Iris pigment epithelial cell (primary cell): ENCODE measurements at regions not wholly inside any gene's neighbourhood (a gene's known extent, or its start where the extent isn't known, plus 50 kb on each side); places are given as distances from the start of the nearest gene placed in this dataset.

Source experiments
- DNase-seq: peaks from one replicate; pipeline ENCODE4 v3.0.0-alpha.2; 2011; ENCODE audit warnings: low read depth

GRCh38 chr11:110928391-110928790 lies 216.2 kb upstream of the ARHGAP20 start:
- no peak for DNase-seq

DNA sequence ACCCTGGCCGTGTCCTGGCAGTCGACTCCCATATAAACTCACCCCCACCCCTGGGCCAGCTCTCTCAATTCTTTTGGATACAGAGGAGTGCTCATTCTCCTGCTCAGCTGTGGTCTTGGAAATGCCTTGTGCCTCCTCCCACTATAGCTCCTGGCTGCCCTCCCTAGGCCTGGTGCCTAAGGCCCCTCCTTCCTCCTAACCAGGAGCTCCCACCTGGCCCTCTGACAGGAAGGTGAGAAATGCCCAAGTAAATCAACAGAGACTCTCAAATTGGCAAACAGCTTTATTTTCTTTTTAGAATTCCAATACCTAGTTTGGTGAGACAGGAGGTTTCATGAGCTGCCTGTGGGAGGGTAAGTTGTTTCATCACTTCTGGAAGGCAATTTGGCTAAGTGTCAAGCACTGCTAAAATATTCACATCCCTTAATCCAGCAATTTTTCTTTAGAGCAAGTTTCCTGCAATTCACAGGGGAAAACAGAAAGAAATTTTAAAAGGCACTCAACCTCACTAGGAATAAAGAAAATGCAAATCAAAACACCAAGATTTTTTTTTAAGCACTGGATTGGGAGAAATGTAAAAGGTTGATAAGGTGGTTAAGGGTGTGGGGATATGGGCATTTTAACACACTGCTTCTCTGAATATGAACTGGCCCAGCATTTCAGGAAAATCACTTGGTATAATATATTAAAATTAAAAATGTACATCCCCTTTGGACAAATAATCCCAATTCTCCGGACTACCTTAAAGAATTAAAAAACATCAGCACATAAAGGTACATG lies 209.7 kb upstream of the ARHGAP20 start:
- DNase-seq = peak; percentile 69

DNA sequence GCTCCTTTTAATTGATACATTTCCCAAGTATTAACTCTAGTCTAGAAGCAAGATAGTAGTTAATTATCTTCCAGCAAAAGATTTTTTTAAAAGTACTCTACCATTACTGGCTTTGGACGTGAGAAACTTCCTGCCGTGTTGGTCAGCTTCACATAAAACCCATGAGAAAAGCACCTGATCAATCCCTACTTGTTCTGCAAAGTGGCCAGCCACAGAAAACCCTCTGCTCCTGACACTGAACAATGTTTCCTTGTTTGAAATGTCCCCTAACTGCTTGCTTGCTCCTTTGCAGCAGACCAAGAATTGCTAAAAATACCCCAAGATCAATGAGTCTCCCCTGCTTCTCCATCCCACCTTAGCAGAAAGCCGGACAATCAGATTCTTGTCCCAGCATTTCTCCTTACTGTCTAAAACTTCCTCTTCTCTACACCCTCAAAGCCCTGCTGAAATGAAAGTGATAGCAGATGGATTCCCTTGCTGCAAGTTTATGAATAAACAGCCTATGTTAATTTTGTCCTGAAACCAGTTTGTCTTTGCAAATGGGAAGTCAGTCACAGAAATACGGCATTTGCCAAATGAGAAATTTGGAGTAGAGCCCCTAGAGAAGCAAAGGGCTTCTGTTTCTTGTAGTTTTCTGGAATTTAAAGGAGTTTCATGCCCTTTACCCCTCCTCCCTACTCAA lies 207.1 kb upstream of the ARHGAP20 start:
- DNase-seq = no peak

DNA sequence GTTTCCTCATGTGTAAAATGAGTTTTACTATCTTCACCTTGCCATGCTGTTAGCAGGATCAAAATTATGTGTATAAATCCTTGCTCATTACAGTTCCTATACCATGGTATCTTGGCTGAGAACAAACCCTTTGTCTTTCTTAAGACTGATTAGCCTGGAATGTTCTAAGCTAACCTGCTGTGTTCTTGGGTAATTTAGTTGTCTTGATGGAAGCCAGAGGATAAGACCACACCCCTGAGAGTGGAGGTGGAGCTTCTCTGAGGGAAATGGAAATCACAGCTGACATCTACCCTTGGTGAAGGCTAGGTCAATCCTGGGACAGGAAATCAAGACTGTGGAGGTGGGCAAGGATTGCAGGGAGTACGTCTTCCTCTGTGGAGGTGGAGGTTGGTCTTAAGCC lies 206.1 kb upstream of the ARHGAP20 start:
- DNase-seq = no peak

GRCh38 chr11:110912437-110912836 lies 200.2 kb upstream of the ARHGAP20 start:
- no peak for DNase-seq

- DNase-seq = no peak
These were observed 198.1 kb upstream of the ARHGAP20 start for GRCh38 chr11:110910384-110910783.

DNA sequence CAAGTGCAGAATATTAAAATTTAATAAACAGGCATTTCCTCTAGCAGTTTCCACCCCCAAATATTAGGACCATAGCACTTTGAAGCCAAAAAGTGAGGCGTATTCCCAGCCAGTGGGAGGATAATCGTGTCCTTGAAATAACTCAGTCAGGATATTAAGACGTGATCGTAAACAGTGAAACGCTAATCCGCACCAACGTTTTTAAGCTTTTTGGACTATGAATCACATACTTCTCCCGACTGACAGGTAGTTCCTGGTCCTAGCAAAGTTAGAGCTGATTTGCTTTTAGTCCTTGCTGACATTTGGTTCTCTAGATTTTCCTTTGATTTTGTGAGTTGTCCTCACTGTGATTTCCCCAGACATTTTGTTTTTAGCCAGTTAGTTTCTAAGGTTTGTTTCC lies 197.1 kb upstream of the ARHGAP20 start:
- peak; percentile 89 for DNase-seq

GRCh38 chr11:110908401-110909105 lies 196.3 kb upstream of the ARHGAP20 start:
- peak; percentile 99 for DNase-seq

DNA sequence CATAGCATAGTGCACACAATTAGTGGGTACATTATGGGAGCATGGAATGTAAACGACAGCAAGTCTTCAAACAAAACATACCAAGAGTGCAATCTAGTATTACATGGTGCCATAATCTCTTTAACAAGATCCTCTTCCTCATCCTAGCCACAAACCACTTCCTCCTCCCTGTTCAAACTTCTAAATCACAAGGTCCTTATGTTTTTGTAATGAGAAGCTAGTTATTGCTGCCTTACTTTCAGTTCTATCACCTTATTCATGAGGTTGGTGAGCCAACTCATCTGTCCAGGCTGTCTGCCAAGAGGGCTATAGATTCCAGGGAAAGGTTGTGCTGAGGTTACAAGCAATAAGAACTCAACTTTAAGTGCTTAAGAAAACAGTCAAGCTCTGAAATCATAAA lies 195.4 kb upstream of the ARHGAP20 start:
- DNase-seq = peak; percentile 100

DNA sequence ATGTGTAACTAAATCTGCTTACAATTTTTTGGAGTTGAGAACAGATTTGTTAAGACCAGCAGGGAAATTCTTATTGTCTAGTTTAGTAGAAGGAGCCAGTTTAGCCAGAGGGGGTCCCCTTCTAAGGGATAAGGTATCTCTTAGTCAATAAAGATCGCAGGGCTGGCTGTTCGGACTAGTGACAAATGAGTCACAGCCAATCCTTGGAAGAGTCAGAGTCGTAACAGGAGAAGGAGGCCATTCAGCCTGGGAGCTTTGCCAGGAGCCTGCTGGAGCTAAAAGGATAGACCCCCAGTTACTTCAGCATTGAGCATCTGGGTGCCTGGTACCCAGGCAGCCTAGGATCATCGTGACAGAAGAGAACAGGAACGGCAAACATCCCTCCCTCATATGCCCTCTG lies 191.6 kb upstream of the ARHGAP20 start:
- DNase-seq = peak; percentile 59

- DNase-seq = no peak
These were observed 191.1 kb upstream of the ARHGAP20 start for GRCh38 chr11:110903378-110903777.

DNA sequence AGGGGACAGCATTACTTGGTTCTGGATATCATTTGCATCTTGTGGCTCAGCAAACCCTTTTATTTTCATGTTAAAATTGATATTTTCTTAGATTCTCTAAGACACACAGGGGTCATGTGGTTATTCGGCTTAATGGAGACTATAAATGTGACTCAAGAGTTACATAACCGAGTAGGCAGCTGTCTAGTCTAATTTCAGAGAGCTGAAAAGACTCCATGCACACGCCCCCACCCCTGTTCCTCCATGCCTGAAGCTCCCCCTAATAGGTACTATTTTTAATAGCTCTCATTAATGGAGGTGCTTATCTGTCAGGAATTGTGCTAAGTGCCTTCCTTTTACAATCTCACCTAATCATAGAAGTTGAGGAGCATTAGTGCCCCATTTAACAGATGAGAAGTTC lies 189.2 kb upstream of the ARHGAP20 start:
- DNase-seq = peak; percentile 42

DNA sequence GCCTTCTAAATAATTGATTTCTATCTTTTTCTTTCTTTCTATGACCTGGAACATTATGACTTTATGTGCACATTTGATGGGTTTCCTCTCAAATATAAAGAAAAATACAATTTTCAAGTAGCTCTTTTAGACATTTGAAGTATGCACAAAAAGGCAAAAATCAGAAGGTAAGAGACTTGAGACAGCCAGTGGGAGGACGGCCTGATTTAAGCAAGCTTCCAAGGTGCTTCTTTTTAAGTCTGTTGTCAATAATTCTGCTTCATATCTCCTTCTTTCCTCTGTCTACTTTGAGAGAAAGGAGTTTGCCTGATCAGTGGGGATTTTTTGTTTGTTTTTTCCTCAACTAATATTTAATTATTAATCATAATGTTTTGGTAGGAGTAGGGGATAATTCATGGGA lies 188.2 kb upstream of the ARHGAP20 start:
- no peak for DNase-seq

- peak; percentile 94 for DNase-seq
These were observed 184.8 kb upstream of the ARHGAP20 start for GRCh38 chr11:110897035-110897434.

GRCh38 chr11:110896358-110896757 lies 184.1 kb upstream of the ARHGAP20 start:
- DNase-seq = peak; percentile 95

DNA sequence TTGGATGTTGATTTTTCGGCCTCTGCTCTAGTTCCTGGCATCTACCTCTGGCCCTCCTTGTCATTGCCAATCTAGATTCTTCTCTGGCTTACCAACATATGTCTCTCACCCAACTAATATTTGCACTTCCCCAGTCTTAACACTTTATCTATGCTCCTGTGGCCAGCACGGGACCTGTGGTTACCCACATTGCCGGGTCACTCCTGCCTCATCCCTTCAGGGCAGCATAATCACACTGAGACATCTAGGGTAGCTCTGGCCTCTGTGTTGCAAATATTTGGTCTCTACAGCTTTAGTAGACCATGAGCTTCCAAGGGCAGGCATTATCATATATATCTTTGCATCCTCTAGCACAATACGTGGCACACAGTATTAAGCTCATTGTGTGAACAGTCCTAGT lies 182.0 kb upstream of the ARHGAP20 start:
- no peak for DNase-seq

- DNase-seq = peak; percentile 65
These were observed 180.6 kb upstream of the ARHGAP20 start for GRCh38 chr11:110892741-110893285.

DNA sequence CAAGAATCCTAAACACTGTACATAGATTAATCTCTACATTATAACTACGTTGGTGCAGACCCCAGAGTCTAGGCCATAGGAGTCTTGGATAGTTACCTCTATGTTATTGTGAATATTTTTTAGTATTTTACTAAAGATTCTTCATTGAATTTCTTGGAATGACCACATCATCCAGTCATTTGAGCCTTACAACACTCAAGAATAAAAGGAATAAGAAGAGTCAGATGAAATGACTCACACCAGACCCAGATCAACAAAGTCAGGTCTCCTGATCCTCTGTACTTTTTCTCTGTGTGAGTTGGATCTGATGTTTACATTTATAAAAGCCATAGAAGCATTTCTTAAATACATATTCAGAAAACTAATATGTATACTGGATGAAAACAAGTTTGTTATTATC lies 179.2 kb upstream of the ARHGAP20 start:
- DNase-seq = peak; percentile 95

- no peak for DNase-seq
These were observed 178.8 kb upstream of the ARHGAP20 start for GRCh38 chr11:110890995-110891394.

DNA sequence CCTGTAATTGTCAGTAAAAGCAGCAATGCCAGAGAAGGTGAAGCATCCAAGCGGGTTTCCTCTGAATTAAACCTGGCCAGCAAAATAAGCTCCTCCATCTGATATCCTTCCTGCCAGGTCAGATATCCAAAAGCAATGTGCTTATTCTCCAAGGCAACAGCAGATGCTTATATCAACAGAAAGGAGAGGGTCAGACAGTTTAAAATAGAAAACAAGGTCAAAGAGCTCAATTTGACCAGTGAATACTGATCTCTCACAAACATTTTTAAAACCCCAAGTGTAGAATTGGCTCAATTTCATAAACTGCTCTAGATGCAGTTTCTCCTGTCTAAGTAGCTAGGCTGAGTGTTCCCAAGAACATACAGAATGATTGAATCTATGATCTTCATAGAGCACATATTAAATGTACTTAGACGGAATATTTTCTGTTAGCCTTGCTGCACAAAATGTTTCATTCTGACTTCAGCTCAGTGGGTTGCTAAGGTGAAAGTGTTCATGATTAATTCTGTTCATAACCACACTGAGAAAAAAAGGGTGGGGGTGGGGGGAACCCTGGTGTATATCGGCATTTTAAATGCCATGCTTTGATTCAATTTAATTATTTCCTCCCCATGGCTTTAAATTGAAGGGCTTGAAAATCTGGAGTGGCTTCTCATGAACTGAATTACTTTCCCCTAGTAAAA lies 174.2 kb upstream of the ARHGAP20 start:
- peak; percentile 56 for DNase-seq

DNA sequence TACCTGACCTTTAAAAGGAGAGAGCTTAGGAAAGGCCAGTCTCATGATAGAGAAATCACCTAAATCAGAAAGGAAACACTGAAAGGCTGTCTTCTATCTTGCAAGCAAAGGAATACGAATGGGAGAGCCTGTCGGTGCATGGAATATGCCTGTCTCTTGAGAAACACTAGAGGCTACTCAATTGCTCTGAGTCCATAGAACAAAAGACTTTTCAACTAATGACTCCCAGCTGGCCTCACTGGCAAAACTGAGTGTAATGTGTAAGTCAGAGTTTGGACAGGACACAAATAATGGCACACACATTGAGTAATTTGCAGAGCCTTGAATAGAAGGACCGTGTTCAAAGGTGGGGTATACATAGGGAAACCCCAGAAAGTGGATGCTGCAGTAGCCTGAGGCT lies 171.0 kb upstream of the ARHGAP20 start:
- DNase-seq = no peak

DNA sequence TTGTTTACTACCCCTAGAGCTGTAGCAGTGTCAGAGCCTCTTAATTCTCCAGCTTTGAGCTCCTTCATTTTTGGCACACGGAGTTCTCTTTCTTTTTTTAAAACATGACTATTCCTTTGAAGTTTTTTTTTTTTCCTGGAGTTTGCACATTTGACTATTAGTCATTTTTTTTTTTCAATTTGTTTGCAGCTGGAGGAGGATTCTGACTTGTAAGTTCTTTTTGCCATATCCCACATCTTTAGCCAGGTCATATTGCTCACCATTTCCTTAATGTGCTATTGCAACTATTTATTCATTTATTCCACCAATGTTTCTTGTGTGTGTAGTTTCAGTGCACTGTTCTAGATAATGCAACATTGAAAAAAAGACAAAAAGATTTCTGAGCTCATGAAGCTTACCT lies 166.3 kb upstream of the ARHGAP20 start:
- peak; percentile 81 for DNase-seq
